GM20000 (cell line): ENCODE measurements at regions not wholly inside any gene's neighbourhood (a gene's known extent, or its start where the extent isn't known, plus 50 kb on each side); places are given as distances from the start of the nearest gene placed in this dataset.

Source experiments
- DNase-seq: peaks from one replicate; pipeline ENCODE4 v3.0.0; 2012; ENCODE audit warnings: low spot score
- CTCF ChIP-seq: IDR thresholded peaks from 2 replicates; pipeline ENCODE4 v1.5.1; 2012; ENCODE audit warnings: mild to moderate bottlenecking, control low read depth; ENCODE audit errors: extremely low read depth, missing control alignments

GRCh38 chr9:109728686-109729300 lies 51.2 kb upstream of the PALM2AKAP2 start:
- TF ChIP-seq CTCF = no peak
- no peak for DNase-seq

GRCh38 chr9:109729513-109729912 lies 50.5 kb upstream of the PALM2AKAP2 start:
- no peak for TF ChIP-seq CTCF

More at GRCh38 chr9:109729513-109729912, 50.5 kb upstream of the PALM2AKAP2 start:
- no peak for DNase-seq
